GM18520 (cell line): ENCODE measurements at regions not wholly inside any gene's neighbourhood (a gene's known extent, or its start where the extent isn't known, plus 50 kb on each side); places are given as distances from the start of the nearest gene placed in this dataset.

Source experiments
- ATAC-seq: cut with Tn5 transposase; IDR thresholded peaks from one replicate; pipeline ENCODE4 v1.9.1; 2021; ENCODE audit not compliant: unreplicated experiment

DNA sequence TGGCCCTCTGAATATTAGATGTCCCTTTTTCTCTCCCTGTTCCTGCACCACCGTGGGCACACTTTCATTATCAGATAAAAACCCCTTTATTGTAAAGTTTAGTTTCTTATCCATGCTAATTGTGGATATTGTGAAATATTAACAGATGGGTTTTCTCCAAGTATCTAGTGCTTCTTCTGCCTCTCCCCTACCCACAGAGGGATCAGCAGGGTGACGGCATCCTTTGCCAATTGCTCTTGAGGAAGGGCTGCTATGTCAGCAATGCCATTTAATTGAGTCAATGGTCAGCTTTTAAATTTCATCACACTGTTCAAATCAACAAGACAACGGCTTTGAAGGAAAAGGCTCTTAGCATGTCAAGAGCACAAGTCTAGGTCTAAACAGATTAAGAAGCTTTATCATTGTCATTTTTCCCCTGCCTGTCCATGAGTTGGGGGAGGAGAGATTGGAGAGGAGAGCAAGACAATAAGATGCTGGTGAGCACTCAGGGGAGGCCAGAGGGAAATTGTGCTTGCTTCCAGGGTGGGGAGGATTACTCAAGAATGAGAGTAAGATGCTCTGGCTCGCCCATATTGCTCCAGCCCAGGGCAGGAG, 443.0 kb upstream of the CCL2 start:
- ATAC-seq = no peak

DNA sequence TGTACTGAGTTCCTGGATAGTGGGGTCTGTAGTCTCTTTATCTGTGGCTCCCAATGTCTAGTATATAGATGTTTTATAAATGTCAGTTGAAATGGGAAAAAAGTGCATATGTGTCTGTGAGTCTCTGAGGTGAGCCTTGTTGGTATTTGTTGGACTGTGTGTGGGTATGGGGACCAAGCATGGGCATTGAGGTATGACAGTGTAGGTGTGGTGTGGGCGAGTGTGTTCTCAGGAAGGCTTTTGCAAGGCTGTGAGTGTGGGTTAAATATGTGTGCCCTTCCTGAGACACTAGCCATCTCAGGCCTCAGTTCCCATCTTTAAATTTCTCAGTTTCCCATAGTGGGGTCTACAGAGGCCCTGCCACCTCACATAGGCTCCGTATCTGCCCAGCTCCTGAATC, 440.2 kb upstream of the CCL2 start:
- ATAC-seq = no peak

DNA sequence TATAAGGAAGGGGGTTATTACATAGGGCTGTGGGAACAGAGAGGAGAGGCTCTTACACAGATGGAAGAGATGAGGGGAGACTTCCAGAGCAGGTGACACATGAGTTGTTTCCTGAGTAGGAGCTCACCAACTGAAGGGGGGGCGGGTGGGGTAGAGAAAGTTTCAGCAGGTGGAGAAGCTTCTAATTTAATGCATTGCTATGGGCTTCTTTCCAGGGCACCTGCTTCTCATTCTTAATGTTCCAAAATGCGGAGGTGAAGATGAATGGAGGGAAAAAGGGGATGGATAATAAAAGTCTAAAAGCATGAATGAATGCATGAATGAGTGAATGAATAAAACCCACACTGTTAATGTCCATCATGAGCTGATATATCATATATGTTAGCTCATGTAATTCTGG, 439.0 kb upstream of the CCL2 start:
- no peak for ATAC-seq

DNA sequence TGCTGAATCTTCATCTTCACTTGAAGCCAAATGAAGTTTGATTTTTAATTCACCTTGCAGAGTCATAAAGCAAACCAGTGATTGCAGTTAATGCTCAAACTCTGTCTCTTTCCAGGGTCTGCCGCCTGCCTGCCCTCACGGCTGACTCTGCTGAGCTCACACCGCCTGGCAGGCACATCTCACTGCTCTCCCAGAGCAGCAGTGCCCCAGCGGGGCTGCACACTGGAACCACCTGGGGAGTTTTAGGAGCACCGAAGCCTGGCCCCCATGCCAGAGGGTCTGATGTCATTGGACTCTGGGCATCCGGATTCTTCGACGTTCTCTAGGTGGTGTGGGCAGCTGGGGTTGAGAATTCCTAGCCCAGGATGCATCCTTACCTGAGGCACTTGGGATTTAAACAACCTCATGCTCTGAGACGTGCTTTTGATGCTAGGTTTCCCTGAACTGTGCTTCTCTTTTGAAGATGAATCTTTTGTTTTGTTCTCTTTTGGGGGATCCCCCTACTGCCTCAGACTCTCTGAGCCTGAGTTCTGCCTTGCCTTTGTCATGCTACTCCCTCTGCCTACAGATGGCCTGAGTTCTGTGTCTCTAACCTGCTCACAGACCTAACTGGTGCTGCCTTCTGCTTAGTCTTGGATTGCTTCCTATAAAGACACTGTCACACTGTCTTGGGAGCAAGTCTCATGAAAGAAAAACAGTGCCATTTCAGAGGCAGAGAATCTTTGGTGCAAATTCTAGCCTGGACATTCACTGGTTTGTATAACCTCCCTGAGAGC, 438.1 kb upstream of the CCL2 start:
- ATAC-seq = no peak

DNA sequence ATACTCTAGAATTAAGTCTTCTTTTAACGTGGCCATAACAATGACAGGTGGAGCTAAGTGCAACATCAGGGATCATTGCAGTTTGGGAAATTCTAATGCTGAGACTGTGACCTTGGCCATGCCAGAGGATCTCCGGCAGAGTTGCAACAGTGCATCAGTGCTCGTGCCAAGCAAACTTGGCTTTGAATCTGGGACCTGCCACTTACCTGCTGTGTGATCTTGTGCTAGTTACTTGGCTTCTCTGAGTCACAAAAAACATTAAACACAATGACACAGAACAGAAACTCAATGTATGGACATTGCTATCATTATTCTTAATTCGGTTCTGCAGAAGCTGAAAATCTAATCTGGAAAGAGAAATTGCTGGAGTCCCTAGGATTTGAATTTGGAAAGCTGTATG, 435.5 kb upstream of the CCL2 start:
- ATAC-seq = no peak

DNA sequence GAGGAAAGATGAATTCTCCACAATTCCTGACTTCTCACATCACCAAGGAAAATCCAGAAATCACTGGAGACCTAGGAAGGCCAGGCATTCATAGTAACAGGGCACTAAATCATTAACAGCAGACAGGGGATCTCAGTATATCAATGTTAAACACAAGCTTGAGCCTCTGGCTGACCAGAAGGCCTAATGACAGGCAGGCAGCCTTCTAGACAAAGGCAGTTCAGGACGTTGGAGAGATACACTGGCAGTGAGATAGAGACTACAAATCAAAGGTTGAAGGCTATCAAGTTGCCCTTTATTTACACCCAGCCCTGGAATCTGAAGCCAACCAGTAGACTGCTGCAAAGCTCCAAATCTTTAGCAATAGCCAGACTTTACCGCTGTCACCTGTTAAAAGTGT, 422.8 kb upstream of the CCL2 start:
- no peak for ATAC-seq

DNA sequence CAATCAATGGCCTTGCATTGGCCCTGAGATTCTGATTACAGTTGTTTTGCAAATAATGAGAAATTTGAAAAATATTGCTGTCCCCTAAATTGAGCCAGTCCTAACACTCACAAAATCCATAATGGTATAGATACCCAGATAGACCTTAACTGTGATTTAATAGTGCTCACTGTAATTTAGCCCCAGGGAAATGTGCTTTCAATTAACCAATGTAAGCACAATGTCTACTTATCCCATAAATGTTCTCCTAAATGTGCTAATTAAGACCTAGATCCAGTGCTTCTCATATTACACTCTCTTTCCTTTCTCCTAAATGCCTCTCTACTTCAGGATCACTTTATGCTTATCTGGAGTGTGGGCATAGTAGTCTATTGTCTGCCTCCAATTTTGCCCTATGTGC, 417.8 kb upstream of the CCL2 start:
- ATAC-seq = no peak

DNA sequence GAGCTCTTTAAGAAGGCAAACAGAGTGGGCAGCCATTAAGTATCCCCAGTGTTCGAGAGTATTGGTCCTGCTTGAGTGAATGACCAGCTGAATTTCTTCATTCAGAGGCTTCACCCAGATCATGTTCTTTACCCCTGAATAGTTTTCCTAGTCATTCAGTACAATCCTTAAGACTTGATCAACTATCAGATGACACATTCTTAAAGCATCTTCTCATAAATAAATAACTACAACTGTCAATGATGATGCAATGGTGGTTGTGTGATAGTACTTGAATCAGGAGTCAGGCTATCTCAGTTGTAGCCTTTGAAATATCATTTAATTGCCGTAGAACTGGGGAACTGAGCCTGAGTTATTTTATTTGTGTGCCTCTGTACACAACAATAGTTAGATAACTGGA, 416.8 kb upstream of the CCL2 start:
- ATAC-seq = no peak

DNA sequence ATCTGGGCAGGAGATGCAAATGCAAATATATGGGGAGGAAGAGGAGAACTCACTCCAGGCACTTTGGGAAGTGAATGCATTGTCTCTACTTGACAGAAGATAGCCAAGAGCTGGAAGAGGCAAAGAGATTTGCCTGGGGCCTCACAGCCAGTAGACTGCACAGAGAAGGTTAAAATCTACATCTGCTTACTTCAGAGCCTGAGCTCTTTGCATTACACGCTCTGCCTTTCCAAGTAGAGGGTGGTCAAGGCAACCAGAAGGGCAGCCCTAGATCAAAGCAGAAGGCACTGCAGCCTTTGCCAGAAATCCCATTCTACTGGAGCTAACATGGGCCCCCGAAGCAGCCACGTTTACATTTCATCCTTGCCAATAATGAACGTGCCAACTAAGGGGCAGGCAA, 407.2 kb upstream of the CCL2 start:
- no peak for ATAC-seq

DNA sequence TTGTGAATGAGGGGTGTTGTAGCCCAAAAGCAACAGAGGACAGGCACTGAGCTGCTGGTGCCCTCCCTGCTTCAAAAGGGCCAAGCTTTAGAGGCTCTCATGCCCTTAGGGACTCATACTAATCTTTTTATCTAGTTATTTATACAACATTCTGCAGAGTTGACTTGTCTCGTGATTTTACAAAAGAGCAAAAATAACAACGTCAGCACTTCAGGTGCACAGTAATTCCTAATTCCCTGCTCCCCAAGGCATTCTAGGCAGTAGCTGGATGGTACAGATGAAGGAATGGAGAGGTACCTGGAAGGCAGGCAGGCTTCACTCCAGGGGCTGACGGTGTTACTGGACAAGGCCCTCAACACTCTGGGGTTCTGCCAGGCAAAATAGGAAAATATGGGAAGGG, 406.7 kb upstream of the CCL2 start:
- no peak for ATAC-seq

DNA sequence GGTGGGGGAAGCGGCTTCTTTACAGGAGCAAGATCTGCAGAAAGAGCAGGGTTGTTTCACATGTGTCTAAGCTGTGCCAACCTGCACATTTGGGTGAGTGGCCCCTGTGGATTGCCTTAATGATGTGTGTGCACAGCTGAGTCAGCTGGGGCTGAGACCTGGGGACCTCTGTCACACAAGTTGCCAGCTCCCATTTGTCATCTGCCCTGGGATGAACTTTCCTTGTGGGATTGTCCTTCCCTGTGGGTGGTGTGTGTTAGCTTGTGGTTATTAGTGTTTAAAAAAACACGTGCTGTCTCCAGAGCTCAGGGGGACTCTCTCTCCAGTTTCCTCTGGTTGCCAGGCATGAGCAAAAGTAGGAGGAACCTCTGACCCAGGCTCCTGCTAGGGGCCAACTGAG, 400.5 kb upstream of the CCL2 start:
- ATAC-seq = no peak

DNA sequence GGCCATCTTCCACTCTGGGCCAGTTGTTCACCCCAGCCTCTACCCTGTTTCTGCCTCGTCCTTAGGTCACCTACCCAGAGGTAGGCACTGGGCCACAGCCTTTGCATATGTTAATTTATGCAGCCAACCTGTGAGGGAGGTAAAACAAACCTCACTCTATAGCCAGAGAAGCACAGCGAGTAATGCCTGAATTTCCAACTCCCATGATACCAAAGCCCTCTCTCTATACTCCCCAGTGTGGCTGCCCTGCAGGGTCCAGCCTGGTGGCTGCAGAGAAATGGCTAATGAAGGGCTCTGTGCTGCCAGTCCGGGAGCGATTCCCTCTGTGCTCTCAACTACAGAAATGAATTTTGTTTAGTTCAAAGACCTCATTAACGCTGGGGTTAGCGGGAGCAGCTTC, 397.0 kb upstream of the CCL2 start:
- no peak for ATAC-seq

DNA sequence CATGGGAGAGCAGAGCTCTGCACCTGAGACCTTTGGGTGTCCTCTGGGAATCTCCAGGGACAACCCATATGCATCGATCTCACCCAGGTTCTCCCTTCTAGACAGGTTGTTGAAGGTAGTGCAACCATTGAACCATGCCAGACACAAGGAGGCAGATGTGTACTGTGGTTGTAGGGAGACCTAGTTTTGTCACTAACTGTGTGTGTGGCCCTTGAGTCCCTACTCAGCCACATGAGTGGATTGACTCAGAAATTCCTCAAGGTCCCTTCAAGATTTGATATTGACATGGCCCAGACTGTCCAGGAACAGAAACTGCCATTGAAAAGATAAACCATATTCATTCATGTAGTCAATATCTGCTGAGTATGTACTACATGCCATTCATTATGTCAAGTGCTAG, 396.4 kb upstream of the CCL2 start:
- ATAC-seq = no peak

DNA sequence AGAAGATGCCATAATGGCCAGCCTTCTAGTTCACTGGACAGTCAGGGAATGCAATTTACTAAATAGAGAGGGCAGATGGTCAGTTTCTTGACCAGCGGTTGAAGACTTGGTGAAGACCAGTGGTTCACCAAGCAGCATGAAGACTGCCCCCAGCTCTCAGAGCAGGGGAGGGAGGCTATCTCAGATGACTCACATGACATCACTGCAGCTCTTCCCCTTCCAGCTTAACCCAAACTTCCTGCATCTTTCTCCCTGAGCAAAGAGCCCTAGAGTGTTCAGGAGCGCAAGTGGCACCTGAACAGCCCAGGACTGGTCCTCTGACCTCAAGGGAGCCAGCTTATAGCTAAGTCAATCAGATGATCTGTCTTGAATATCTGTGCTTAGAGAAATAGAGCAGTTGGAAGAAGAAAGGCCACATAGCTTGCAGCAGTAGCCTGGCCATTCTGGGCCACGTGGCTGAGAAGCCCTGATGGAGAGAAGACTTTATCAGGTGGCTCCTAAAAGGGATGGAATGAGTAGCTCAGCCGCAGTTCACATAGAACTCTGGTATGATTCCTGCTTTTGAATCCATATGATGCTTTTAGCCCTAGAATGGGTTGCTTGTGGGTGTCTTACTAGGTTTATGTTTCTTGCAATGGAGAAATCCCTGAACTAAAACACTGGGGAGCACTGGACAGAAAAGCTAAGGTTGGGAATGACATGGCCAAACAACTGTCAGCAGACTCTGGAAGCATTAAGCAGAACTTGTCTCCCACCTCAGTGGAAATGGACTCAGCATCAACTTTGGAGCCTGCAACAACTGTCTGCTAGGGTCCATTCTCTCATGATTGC, 392.1 kb upstream of the CCL2 start:
- ATAC-seq = no peak

DNA sequence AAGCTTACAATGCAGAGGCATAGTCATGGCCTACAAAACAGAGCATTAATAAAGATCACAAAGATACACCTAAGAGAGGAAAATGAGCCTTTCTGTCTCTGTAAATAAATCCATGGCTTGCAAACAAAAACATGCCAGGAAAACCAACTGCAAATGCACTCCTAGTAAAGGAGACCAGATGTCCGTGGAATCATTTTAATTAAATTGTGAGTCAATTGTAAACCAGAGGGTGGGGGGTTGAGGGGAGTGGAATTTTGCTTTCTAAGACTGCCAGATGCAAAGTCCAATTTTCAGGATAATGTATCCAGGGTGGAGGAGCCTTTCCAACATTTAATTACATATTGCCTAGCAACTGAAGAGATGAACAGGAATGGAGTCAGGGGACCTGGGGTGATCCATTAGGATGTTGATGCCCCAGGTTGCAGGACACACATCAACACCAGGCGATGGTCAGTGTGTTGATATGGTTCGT, 390.3 kb upstream of the CCL2 start:
- ATAC-seq = no peak

DNA sequence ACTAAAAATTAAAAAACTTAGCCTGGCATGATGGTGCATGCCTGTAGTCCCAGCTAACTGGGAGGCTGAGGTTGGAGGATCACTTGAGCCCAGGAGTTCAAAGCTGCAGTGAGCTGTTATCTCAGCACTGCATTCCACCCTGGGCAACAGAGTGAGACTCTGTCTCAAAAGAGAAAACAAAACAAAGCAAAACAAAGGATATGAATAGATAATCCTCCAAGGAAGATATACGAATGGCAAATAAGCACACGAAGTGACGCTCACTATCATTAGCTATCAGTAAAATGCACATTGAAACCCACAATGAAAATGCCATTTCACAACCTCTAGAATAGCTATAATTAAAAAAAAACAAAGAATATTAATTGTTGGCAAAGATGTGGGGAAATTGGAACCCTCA, 386.2 kb upstream of the CCL2 start:
- ATAC-seq = no peak

DNA sequence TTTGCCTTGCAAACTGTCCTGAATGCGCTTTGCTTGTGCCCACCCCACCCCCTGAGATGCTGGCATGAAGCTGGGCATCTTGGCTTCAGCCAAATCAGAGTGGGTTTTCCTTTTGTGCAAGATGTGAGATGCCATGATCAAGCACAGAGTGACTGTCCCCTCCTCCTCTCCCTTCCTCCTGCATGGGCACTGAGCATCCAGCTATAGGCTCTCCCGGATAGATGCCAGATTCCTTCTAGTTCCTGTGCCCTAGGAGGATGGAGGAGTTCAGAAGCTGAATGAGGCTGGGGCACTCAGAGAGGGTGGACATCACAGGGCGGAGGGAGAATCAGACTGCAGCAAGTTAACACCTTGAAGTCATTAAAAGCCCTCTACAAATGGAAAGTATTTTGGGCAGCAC, 384.1 kb upstream of the CCL2 start:
- no peak for ATAC-seq

DNA sequence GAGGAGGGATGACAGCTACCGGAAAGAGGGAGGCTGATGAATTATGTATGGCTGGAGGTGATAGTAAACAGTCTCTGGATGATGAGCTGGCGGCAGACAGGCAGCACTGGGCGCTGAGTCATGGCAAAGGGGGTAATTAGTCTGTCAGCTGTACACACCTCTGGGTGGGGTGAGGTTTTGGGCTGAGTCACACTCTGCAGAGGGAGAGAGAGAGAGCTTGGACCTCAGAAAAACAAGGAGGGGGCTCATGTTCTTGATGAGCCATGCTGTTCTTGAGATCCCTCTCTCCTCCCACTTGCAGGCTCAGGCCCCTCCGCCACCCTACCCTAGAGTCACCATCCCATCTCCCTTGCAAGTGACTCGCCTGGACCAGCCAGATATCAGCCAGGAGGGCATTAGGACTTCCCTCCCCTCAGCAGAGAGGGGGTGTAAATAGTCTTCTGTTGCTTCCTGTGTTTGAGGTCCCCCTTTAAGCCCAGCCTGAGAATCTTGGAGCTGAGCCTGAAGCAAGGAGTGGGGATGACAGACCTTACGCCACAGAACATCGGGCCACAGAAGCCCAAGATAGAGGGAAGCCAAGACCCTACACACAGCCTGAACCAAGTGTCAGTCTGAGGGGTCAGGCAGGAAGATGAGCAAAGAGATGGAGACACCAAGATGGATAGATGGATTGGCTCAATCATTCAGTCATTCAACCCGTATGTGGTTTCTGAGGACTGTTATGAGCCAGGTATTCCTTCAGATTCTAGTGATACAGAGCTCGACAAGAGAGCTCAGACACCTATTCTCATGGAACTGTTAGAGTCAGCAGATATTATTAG, 383.2 kb upstream of the CCL2 start:
- no peak for ATAC-seq

DNA sequence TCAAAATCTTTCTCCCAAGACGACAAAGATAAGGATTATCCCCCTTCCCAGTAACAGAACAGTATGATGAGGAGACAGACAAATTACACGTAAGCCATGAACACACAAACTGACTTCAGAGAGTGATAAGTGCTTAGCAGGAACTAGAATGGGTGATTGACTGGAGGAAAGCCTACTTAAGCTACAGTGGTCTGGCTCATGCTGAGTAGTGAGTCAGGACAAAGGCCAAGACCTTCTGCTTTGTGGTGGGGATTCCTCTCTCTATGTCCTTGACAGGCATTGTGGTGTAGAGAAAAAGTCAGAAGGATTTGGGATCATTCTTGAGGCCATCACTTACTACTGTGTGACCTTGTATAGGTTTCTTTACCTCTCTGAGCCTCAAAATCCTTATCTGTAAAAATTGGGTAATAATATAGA, 381.9 kb upstream of the CCL2 start:
- ATAC-seq = no peak

DNA sequence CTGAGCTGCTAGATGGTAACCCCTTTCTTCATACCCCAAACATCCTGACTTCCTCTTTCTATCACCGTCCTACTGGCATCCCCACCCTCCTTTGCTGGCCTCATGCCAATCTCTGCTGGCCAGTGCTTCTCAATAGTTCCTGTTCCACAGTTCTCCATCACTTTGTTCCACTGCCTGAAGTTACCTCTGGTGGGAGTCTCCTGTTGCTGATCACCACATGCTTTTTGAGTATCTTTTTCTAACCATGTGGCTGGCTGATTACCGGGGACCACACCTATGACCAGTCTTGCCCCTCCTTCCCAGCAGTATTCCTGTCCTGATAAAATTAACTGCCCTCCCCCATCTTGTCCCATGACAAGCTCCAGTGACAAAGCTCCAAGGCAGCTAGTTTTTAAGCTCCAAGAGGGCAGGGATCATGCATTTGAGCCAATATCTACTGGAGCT, 380.4 kb upstream of the CCL2 start:
- no peak for ATAC-seq

DNA sequence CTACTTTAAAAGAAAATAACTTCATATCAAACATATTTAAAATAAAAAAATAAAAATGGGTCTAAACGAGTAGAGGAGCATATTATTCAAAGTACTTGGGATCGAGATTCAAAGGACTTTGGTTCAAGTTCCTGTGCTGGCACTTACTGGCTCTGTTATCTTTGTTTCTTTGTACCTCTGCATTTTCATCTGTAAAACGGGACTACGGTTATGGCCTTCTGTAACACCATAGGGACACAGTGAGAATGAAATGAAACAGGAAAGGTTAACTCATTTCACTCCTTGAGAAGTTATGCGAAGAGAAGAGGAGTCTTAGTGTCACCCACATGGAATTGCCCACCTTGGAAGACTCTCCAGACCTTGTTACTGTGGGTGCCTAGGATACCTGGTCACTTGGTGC, 379.1 kb upstream of the CCL2 start:
- ATAC-seq = no peak
